ENCODE measurements at regions not wholly inside any gene's neighbourhood (a gene's known extent, or its start where the extent isn't known, plus 50 kb on each side); places are given as distances from the start of the nearest gene placed in this dataset.

DNA sequence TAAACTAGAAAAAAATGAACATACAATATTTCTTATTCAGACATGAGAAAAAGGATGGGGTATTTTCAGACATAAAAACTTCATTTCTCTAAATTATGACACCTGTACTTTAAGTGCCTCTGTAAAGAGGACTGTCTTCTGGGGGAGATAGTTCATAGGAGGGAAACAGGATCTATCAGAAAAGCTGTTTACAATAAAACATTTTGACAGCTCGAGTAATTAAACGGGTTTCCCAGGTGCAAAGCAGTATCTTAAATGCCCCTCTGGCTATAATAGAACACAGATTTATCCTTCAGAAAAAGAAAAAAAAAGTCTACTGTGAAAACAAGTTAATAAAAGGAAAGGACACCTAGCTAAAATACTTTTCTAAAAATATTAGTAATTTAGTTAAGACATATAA is 311.4 kb upstream of the UBE2E3 start:
- no peak for FAIRE-seq
- no peak for DNase-seq (ENCODE audit: low spot score in 2 of 2)

DNA sequence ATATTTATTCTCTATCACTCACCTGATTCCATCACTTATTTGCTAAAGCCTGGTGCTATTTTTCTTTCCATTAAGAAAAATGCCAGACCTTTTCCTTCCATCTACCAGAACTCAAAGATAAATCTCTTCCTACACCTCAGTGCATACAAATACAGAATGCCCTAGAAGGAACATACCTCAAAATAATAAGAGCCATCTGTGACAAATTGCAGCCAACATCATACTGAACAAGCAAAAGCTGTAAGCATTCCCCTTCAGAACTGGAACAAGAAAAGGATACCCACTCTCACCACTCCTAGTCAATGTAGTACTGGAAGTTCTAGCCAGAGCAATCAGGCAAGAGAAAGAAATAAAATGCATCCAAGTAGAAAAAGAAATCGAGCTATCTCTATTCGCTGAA is 315.9 kb upstream of the UBE2E3 start:
- DNase-seq (ENCODE audit: low spot score in 2 of 2), result no peak
- FAIRE-seq, result no peak

DNA sequence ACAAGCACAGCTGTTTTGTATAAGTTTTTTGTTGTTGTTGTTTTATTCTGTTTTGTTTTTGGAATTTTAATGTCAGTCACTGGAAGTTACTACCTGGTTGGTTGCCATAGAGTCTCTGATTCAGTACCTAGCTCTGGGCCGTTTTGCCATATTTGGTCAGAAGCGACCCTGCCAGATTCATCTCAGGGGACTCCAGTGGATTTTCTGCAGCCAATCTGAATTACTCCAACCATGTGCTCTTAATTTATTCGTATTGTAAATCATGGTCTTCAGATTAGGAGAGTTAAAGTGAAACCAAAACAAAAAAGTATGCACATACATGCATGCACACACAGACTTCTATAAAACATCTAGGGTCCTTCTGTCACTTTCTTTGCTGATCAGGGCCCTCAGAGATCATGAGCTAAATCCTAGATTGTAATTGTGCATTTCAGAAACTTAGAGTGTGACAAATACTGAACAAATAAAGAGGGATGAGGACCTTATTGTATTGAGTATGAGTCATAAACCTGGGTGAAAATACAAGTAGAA is 317.4 kb upstream of the UBE2E3 start:
- FAIRE-seq, result no peak
- no peak for DNase-seq (ENCODE audit: low spot score in 2 of 2)

DNA sequence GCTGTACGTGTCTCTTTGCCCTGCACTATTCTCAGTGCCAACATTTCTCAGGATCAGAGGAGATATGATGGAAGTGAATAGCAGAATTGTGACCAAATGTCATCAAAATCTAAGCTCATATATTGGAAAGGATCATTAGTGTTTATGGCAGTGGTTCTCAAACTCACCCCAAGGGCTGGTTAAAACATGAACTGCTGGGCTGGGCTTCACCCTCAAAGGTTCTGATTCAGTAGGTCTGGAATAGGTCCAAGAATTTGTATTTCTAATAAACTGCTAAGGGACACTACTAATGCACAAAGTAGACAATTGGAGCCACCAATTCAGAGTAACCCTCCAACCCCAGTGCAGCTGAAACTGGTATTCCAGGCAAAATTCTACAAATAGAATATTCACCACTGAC is 317.9 kb upstream of the UBE2E3 start:
- no peak for DNase-seq (ENCODE audit: low spot score in 2 of 2)
- FAIRE-seq, result no peak

DNA sequence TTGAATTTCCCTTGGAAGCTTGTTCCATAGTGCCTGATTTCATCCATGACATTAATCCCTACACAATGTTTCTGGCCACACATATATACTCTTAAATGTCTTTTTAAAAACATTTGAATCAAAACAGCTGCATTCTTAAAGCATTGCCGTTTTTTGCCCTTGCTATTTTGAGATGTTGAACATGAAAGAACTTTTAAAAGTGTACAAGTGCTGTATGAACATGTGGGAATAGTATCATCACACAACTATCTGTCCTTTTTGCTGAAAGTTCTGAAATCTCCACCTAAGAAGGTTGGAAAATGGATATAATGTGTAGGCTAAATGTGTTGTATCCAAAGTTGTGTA is 318.7 kb upstream of the UBE2E3 start:
- FAIRE-seq, result no peak

DNA sequence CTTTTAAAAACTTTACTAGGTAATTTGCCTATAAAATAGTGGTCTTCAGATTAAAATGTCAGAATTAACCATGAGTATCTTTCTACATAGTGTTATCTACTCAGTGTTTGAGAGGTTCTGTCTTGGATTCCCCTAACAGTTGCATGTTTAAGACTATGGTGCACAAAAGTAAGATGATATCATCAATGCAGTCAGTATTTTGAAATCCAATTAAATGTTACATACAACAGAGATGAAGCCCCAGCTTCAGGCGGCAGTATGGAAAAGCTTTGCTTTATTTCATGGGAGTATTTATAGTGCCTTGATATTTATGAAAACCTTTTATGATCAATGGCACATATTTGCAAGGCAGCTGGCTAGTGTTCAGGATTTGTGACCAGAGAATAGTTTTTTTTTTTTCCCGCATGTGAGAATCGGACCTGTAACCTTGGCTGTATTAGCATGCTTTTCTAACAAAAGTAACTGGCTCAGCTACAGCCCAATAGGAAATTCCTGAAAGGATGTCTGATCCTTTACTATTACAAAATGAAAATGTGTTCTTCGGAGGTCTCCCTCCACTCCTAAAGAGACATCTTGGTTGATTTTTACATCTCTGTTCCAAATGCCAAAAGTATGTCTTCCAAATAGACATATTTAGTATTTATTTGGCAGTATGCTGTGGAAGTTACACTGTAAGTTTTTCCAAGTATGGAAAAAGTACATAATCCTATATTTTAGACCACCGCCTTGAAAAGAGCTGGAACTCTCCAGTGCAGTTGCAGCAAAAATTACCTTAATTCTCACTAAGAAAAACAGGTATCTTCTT is 319.3 kb upstream of the UBE2E3 start:
- DNase-seq (ENCODE audit: low spot score in 2 of 2) (no peak), FAIRE-seq (no peak)

More for the DNA sequence above, 318.7 kb upstream of the UBE2E3 start:
- no peak for DNase-seq (ENCODE audit: low spot score in 2 of 2)

DNA sequence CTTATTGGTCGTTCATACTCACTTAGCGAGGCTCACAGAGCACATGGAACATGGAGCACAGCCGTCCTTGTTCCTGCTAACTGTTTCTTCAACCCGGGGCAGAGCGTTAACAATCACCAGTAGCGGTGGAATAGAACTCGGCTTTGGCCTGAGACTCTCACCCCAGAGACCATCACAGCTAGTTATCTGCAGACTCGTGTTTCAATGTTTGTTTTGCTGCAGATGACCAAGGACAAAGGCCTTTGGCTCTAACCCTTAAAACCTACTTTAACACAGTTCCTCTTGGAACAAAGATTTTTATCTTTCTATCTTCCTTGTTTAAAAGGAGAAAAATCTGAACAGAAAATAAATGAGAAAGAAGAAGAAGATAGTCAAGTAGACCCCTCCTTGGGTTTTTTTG is 320.2 kb upstream of the UBE2E3 start:
- FAIRE-seq, result no peak
- no peak for DNase-seq (ENCODE audit: low spot score in 2 of 2)

DNA sequence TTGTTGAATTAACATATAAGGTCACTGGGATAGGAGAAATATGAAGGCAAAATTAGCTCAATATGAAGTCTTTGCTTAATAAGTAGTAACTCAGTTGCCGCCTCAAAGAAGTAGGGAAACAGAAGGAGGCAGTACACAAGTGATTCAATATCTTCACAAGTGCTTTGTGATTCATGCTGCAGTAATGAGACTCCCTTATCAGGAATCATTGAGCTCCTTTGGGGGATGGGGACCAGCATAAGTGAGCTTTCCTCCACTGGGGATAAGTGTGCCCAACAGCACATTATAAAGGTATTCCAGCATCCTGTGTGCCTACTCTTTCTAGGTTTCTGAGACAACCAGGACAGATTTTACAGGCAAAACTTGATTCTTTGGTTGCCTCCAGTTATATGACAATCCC is 323.4 kb upstream of the UBE2E3 start:
- FAIRE-seq (no peak), DNase-seq (ENCODE audit: low spot score in 2 of 2) (no peak)

DNA sequence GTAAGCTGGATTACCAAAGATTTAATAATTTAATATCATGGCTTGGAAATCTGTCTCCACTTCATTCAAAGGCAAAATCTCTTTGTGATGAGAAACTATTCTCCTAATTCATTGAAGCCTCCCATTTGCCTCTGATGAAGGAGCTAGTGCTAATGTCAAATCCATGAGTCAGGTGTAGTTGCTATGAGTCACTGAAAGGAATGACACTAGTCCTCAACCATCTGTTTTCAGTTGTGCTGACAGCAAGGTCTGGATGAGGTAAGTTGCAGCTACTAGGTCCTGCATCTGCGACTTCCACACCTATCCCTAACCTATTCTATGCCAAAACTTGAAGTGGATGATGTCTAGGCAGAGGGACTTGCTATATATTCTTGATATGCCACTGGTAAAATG is 324.0 kb upstream of the UBE2E3 start:
- no peak for FAIRE-seq

DNA sequence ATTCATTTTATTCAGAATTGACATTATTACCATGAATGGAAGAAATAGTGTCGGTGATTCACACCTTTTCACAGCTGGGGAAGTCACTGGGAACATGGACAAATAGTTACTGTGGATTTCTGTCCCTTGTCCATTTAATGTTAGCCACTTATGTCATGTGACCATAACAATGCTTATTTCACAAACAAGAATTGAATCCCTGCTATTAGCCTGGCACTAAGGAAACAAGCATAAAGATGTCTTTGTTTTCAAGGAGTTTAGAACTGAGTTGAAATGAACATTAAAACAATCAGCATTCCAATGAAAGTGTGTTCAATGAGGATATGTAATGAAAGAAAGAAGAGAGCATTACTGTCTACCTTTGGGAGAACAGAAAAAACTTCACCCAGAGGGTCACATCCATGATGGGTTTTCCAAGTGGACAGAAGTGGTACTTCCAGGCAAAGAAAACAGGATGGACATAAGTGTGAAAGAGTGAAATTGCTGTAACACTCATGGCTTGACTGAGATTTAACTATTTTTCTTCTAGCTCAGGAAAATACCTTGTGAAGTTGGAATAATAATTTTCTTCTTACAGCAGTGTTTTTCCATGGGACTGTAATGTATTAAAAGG is 324.5 kb upstream of the UBE2E3 start:
- FAIRE-seq (no peak), DNase-seq (ENCODE audit: low spot score in 2 of 2) (no peak)

More for the DNA sequence above, 324.0 kb upstream of the UBE2E3 start:
- DNase-seq (ENCODE audit: low spot score in 2 of 2), result no peak

DNA sequence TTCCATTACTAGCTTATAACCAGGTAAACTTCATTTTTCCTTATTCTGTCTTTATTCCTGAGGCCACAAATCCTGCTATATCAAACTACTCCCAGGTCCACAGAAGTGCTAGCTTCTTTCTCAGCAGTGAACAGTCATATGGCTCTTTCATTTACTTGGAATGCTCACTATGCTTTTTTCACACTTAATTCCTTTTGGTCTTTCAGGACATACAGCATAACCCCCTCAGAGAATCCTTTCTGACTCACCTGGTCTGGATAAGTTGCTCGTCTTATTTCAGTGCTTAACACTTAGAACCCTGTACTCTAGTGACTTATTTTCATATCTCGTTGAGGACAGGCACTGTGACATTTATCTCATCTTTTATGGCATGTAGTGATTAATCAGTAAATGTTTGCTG is 325.0 kb upstream of the UBE2E3 start:
- DNase-seq (ENCODE audit: low spot score in 2 of 2) (no peak), FAIRE-seq (no peak)

DNA sequence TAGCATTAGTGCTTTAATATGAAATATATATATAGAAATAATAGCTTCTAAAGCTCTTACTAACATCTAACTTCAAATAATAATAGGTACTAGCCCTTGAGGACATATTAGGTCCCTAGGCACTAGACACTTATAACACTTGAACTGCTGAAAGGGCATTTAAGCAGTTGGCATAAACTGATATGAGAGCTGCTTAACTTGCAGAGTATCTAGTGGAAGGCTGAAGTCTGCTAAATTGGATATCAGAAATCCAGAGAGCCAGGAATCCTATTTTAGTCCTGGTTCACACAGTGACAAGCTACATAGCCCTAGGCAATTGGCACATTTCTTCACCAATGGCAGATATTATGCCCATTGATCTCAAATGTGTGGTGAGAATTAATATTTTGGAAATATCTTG is 326.9 kb upstream of the UBE2E3 start:
- no peak for FAIRE-seq
- DNase-seq (ENCODE audit: low spot score in 2 of 2), result no peak

DNA sequence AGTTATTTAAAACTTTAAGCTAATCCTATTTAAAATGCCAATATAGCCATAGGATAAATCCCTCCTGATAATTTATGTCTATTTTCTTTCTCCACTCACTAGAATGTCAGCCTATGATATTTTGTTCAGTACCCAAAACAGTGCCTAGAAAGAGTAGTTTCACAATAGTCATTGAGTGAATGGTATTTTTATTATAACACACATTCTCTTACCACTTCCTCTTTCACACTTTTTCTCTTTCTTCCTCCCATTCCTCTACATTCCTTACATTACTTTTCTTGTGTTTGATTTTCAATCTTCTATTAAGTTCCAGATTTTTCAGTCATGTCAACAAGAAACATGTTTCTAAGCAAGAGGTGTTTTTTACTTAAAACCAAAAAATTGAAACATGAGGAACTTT is 327.6 kb upstream of the UBE2E3 start:
- DNase-seq (ENCODE audit: low spot score in 2 of 2), result no peak
- no peak for FAIRE-seq

DNA sequence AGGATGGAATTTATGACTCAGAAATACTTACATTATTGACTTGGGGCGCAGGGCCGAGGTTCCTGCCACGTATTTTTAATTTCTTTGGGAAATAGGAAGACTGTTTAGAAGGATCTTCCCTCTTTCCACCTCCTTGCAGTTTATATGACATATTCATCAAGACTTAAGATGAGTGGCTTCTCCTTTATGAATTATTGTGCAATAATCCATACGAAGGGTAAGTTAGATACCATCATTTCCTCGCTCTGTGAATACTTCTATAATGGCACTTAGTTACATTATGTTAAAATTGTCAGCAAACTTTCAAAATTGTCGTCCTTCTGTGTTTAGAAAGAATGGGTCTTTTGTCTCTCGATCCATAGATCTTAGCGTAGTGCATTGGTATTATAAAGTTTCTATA is 328.8 kb upstream of the UBE2E3 start:
- DNase-seq (ENCODE audit: low spot score in 2 of 2), result no peak
- FAIRE-seq, result no peak

DNA sequence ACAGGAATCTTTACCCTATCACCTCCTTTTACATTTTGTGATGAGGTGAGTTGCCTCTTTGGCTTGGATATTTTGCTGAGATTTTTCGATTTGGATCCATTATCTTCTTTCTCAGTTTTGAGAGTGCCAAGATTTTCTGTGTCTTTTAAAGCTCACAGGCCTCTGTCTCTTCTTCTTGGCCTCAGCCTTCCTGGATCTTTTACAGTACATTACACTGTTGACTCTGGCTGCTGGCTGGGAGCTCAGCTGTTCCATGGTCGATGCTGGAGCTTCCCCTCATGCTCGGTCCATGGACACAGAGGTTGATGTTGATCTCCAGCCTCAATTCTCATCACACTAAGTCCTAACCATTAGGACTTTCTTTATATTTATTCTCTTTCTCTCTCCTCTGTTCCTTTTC is 332.8 kb upstream of the UBE2E3 start:
- no peak for FAIRE-seq
- DNase-seq (ENCODE audit: low spot score in 2 of 2), result no peak

DNA sequence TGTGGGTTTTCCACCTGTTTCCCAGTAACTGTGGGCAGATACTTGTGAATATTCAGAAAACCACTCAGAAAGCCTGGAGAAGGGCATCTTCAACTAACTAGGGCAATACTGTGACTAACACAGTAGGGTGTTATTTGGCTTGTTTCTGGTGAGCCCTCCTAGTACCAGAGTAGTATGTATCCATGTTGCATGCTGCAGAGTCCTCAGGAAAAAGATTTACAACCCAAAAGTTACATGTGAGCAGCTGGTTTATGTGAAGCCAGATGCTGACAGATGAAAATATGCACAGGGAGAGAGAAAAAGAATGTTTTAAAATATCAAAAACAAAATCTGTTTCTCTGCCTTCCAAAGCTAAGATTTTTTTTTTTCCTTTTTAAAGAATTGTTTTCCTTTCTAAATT is 333.2 kb upstream of the UBE2E3 start:
- FAIRE-seq, result no peak
- DNase-seq (ENCODE audit: low spot score in 2 of 2), result no peak

DNA sequence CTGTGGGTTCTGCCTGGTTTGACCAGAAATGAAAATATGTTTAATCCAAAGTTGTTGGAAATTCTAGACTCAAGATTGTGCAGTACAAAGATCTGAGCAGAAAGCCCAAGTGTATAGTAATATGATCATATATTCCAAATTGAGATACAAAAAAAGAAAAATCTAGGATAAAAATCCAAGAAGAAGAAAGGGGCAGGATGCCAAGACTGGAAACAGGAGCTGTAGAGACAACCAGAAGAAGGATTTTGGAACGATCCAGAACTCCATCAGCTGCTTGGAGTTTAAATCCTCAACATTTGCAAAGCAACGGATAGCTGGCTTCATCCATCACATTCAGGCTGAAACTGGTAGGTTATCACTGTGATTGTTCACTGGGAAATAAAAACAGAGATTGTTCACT is 333.6 kb upstream of the UBE2E3 start:
- DNase-seq (ENCODE audit: low spot score in 2 of 2) (no peak), FAIRE-seq (no peak)

DNA sequence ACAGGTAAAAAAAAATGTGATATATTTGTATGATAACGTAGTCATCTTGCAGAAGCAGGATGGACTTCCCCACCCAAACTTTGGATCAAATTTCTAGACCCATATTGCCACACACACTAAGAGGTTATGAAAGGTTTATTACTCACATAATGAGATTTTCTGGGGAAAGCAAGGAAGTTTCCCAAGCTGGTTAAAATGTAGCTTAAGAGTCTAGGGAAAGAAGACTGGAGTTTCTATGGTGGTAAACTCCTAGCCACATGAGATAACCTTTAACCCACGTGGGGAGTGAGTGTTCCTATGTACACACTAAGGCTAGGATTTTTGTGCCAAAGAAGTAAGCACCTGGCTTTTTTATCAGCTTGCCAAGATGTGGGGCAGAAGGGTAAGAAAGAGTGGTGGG is 335.7 kb upstream of the UBE2E3 start:
- DNase-seq (ENCODE audit: low spot score in 2 of 2) (no peak), FAIRE-seq (no peak)

DNA sequence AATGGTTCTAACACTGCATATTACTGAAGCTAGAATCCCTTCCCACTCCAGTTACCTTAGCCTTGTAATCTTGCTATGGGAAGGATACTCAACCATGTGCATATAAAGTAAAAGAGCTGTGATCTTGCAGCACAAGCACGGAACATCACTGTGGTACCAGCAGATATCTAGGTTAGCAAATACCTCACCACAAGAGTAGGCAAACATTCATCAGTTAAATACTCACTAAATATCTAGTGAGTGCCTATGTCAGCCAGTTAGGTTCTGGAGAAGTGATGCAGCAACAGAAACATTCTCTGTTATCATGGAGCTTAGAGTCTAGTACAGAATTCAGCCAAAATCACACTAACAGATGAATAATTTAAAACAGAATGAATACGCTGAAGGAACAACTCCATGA is 349.6 kb upstream of the UBE2E3 start:
- DNase-seq (ENCODE audit: low spot score in 2 of 2) (no peak), FAIRE-seq (no peak)

DNA sequence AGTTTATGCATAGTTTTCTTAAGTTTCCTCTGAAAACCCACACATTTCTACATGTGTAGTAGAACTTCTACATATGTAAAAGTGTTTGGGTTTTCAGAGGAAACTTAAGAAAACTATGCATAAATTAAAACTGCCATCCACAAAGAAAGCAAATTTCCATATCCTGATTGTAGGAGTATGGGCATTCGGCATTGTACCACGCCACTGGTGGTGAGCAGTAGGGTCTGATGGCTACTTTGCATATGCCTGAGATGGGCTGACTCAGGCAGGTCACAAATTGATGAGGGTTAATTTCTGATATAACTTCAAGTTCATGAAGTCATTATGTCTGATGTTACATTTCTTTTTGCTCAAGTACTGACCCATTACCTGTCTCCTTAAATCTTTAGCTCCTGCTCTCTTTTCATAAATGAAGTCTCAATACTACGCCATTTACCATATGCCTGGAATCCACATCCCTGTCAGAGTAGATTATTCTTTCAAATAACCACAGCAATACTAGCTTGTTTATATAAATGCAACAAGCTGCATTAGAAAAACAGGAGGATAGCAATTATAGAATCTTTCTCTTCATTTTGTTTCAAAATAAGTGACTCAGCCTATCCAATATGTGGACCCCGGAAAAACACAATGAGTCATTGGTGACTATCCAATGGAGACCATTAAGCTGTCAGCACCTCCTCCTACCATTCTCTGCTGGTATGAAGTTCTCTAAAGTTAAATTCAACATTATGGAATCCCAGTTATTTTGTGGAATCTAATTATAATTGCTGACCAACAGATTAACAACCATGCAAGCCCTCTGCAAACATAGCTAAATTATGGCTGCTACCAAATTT is 355.2 kb upstream of the UBE2E3 start:
- DNase-seq (ENCODE audit: low spot score in 2 of 2), result no peak
- FAIRE-seq, result no peak
